ENCODE measurements at regions not wholly inside any gene's neighbourhood (a gene's known extent, or its start where the extent isn't known, plus 50 kb on each side); places are given as distances from the start of the nearest gene placed in this dataset.
"Not testable (repeated sequence)": the region's sequence is repeated elsewhere in the genome, so short reads cannot be mapped to it uniquely, and the experiment has no call there.

DNA sequence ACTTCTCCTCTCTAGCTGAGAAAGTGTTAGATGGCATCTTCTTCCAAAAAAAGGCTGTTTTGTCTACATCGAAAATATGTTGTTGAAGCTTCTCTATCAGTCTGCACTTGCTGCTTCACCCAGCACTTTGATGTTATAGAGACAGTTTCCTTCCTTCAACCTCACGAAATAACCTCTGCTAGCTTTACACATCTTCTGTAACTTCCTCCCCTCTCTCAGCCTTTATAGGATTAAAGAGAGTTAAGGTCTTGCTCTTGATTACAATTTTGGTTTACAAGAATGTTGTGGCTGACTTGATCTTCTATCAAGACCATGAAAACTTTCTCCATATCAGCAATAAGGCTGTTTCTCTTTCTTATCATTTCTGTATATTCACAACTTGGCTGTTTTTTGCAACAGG lies 162.4 kb upstream of the OR4C13 start:
- not testable (repeated sequence) for TF ChIP-seq POLR2A (IDR thresholded peaks at IDR 0.05)
- TF ChIP-seq, protein P1, sequence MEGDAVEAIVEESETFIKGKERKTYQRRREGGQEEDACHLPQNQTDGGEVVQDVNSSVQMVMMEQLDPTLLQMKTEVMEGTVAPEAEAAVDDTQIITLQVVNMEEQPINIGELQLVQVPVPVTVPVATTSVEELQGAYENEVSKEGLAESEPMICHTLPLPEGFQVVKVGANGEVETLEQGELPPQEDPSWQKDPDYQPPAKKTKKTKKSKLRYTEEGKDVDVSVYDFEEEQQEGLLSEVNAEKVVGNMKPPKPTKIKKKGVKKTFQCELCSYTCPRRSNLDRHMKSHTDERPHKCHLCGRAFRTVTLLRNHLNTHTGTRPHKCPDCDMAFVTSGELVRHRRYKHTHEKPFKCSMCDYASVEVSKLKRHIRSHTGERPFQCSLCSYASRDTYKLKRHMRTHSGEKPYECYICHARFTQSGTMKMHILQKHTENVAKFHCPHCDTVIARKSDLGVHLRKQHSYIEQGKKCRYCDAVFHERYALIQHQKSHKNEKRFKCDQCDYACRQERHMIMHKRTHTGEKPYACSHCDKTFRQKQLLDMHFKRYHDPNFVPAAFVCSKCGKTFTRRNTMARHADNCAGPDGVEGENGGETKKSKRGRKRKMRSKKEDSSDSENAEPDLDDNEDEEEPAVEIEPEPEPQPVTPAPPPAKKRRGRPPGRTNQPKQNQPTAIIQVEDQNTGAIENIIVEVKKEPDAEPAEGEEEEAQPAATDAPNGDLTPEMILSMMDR (IDR thresholded peaks at IDR 0.05) = not testable (repeated sequence)
